Choroid plexus epithelial cell (primary cell): ENCODE measurements at regions not wholly inside any gene's neighbourhood (a gene's known extent, or its start where the extent isn't known, plus 50 kb on each side); places are given as distances from the start of the nearest gene placed in this dataset.
"Not testable (repeated sequence)": the region's sequence is repeated elsewhere in the genome, so short reads cannot be mapped to it uniquely, and the experiment has no call there.

Source experiments
- DNase-seq: peaks from one replicate; pipeline ENCODE4 v3.0.0-alpha.2; 2010; ENCODE audit warnings: low read depth
- H3K4me3 ChIP-seq: 2 replicates; pipeline ENCODE4 v1.5.1; 2011; ENCODE audit warnings: low read depth, mild to moderate bottlenecking, control low read depth, low read length, moderate library complexity
- TF ChIP-seq, protein P1 (sequence below): conservative IDR thresholded peaks from 2 replicates; pipeline ENCODE4 v1.5.1; 2011; ENCODE audit warnings: low read depth, mild to moderate bottlenecking, control low read depth, inconsistent platforms, low read length, moderate library complexity

DNA sequence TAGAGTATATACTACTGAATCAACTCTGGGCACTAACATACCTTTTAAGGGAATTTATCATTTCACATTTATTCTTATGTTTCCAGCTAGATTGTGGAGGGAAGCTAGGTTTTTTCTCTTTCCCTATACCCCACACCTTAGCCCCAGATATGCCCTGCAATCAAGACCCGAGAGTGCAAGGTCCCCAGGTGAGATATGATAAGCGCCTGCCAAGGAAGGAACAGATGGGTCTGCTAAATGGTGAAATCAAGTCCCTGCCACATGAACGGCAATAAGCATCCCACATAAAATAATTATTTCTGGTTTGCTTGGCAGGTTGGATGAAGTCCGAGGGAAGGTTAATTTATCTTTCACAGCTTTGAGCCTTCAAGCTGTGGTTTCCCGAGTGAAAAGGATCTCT is 195.5 kb downstream of the TOX3 start:
- TF ChIP-seq, protein P1, sequence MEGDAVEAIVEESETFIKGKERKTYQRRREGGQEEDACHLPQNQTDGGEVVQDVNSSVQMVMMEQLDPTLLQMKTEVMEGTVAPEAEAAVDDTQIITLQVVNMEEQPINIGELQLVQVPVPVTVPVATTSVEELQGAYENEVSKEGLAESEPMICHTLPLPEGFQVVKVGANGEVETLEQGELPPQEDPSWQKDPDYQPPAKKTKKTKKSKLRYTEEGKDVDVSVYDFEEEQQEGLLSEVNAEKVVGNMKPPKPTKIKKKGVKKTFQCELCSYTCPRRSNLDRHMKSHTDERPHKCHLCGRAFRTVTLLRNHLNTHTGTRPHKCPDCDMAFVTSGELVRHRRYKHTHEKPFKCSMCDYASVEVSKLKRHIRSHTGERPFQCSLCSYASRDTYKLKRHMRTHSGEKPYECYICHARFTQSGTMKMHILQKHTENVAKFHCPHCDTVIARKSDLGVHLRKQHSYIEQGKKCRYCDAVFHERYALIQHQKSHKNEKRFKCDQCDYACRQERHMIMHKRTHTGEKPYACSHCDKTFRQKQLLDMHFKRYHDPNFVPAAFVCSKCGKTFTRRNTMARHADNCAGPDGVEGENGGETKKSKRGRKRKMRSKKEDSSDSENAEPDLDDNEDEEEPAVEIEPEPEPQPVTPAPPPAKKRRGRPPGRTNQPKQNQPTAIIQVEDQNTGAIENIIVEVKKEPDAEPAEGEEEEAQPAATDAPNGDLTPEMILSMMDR, result no peak

DNA sequence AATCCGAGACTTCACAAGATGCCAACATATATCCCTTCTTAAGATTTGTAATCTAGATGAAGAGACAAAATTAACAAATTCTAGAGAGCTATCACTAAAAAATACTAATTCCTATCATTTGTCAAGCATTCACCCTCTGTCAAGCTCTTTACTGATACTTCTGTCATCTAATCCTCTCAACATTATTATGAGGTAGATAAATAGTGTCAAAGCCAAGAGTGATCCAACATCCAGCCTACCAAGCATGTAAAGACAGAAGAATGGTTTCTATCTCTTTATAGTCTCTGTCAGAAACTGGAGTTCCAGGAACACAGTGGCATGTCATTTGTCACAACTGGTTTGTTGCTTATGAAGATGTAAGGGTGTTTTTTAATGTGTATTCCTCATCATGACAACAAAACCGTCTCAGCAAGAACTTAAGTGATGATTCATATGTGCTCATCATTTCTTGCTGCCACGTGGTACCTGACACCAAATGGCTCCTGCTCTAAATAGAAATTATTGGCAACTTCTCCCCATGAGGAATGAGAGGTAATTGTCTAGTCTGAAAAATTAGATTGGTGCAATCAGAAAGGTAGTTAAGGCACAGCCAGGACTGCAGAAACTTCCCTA is 196.8 kb downstream of the TOX3 start:
- TF ChIP-seq, protein P1, result no peak

More for the DNA sequence above, 195.5 kb downstream of the TOX3 start:
- no peak overlapping the region for H3K4me3 ChIP-seq
- no peak for DNase-seq

DNA sequence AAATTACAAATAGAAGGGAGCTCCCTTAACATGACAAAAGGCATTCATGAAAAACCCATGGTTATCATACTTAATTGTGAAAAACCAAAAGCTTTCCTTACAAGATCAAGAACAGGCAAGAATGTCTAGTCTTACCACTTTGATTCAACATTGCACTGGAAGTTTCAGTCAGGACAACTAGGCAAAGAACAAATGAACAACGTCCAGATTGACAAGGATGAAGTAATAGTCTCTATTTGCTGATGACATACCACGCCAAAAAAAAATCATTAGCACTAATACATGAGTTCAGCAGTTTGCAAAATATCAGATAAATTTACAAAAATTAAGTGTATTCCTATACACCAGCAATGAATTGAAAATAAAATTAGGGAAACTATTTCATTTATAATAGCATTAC is 200.2 kb downstream of the TOX3 start:
- TF ChIP-seq, protein P1, result no peak
- DNase-seq, result no peak
- no peak overlapping the region for H3K4me3 ChIP-seq

More for the DNA sequence above, 196.8 kb downstream of the TOX3 start:
- DNase-seq, result no peak
- no peak overlapping the region for H3K4me3 ChIP-seq

DNA sequence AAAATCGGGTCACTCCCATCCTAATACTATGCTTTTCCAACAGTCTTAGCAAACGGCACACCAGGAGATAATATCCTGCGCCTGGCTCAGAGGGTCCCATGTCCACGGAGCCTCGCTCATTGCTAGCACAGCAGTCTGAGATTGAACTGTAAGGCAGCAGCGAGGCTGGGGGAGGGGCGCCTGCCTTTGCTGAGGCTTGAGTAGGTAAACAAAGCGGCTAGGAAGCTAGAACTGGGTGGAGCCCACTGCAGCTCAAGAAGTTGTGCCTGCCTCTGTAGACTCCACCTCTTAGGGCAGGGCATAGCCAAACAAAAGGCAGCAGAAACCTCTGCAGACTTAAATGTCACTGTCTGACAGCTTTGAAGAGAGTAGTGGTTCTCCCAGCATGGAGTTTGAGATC is 213.3 kb downstream of the TOX3 start:
- H3K4me3 ChIP-seq, DNase-seq: not testable (repeated sequence)

DNA sequence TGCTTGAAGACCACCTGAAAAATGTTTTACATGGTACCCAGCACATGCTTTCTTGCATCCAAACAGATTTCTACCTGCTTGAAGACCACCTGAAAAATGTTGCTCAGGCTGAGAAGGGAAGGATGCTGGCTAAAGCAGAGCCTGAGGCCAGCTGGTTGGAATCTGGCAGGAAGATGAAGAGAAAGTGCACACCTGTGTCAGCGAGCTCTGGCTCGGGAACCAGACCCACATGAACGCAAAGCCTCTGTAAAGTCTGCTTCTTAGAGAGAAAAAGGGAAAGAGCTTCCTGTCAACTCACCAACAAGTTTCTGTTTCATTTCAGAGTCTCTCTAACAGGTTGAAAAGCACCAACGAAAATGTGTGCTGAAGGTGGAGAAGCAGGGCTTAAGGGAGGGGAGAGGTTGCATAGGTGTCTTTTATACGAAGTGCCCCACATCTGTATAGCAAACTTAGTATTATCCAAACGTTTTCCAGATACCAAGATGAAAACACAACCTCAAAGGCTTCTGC is 226.0 kb downstream of the TOX3 start:
- TF ChIP-seq, protein P1, result no peak
- DNase-seq, result no peak
- no peak overlapping the region for H3K4me3 ChIP-seq

DNA sequence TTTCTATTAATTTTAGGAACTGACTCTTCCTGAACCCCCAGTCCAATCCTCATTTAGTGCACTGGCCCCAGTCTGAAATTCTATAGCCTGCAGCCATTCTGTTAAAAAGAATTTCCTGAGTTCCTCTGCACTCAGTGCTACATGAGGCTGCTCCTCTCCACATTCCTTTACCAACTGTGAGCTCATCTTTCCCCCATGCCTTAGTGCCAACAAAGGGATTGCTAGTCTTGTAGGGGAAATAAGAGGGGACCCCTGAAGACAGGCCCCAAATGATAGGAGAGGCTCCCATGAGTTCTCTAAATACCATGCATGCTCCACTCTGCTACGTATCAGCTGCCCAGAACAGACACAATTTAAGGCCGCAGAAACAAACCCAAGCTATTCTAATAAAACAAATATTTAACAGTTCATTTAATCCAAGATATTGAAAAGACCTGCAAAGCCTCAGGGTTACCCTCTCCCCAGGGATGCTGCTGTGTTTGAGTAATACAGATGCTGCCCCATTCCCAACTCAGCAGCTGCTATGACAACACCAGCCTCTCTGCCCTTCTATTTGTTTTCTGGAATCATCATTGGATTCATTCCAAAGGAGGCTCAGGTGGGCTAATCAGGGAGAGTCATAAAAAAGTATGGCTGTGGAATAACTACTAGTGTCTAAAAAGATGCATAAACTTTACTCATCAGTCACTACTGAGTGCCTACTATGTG is 228.5 kb downstream of the TOX3 start:
- no peak for DNase-seq
- no peak overlapping the region for H3K4me3 ChIP-seq
- TF ChIP-seq, protein P1, result no peak

DNA sequence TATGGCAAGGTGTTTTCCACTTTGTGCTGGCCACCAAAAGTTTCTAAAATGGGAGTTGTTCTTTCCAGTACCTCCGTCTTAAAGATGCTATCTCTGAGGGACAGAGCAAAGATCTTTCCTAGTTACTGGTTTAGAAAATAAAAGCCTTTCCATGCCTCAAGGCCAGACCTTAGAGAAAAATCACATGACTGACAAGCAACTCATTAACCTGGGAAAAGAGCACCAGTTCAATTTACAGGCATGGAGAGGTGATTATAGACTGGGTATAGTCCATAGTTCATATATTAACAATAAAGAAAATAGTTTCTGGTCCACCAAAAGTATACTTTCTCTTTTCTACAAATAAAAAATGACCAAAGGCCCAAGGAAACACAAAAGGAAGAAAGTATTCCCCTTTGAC is 230.7 kb downstream of the TOX3 start:
- DNase-seq, result no peak
- no peak overlapping the region for H3K4me3 ChIP-seq
- TF ChIP-seq, protein P1, result no peak
